ENCODE measurements at regions not wholly inside any gene's neighbourhood (a gene's known extent, or its start where the extent isn't known, plus 50 kb on each side); places are given as distances from the start of the nearest gene placed in this dataset.

DNA sequence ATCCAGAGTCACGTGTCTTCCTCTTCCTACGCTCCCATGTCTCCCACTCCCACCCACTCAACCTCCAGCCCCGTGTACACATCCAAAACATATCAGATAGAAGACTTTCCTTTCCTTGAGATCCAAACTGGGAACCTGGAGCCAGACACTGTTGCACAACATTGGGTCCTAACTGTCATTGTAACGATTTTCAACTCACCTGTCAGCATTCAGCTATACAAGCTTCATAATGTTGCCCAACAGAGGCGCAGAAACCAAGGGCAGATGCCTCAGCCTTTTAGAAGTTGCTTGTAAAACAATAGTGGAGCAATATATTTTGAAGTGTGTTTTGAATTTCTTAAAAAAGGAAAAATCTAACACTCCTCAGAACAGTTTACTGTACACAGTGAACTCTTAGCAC, 84.9 kb upstream of the GLIS3 start:
- DNase-seq (ENCODE audit: low read depth): no peak

DNA sequence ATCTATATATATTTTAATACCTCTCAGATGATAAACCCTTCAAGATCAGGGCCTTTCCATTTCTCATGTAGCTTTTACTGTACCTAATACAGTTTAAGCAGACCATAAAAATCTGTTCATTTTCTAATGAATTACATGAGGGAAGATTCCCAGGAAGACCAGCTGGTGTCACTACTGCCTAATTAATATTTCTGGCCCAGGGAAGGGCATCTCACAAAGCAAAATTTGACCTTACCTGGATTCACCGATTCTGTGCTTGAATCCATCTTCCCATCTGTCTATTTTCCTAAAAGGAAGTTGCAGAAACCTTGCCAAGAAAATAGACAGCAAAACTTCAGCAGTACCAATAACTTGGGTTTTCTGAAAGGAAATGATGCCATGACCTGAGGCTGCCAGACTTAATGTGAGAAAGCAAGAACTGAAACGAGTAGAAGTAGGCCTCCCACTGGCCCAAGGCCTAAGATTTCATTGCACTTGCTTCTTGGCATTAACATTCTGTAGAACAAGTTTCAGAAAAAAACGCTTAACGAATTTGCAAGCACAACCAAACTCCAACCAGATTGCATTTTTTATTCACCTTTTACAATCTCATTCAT, 83.0 kb upstream of the GLIS3 start:
- no peak for DNase-seq (ENCODE audit: low read depth)

DNA sequence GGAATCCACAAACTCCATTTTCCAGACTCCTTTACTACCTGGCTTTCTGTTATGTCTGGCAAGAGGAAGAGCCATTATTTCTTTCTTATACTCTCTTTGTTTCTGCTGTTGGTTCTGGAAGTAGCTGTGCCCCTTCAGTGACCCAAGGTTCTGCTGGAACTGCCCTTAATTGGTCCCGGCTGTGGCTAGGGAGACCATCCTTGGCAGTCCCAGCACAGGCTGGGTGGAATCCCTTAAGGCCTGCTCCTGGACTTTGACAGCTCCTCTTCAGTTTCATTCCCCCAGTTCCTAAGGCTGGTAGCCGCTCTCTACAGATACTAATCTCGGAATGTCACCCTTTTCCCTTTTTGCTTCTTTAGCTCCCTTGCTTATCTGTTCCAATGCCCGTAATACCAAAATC, 81.9 kb upstream of the GLIS3 start:
- DNase-seq (ENCODE audit: low read depth): peak; percentile 6

DNA sequence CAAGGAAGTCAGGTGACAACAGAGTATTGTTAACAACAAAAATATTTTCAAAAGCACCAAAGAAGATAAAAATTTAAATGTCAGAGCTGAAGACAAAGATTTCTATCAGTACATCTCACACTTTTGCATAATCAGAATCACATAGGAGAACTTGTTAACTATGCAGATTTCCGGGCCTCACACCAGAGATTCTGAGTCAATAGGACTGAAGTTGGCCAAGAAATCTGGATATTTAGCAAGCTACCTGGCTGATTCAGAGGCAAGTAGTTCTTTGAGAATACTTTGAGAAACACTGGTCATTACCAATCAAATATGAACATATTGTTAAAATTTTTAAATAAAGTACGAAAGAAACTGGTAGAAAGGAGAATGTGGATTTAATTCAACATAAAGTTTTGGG, 80.5 kb upstream of the GLIS3 start:
- DNase-seq (ENCODE audit: low read depth): no peak

DNA sequence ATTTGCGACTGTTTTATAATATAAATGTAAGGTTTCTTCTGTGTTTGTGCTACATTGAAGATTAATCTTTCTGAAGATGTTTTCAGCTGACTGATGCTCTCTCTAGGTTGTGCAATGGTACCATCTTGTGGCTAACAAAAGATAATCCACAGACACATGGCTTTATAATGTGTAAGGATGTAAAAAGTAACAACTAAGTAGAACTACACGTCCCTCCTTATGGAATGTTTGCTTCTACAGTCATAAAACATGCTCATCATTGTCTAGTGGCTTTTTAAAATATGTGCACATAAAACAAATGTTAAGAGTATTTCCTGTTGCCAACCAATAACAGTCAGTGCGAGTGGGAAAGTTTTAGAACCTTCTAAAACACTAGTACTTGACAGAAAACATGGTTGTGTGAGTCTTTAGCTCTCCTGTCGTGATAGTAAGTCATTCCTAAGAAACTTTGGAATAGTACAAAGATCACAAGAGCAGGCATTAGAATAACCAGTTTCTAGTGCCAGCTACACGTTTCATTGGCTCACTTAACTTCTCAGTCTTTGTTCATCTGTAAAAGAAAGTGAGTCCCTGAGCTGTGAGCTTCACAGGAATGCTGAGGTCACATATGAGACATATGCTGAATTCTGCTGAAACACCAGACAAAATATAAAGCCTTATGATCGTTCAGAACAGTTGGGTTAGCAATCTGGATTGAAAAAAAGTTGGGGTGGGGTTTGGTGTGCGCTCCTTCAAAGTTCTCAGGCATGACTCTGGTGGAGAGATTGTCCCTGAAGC, 75.7 kb upstream of the GLIS3 start:
- DNase-seq (ENCODE audit: low read depth): peak; percentile 52

DNA sequence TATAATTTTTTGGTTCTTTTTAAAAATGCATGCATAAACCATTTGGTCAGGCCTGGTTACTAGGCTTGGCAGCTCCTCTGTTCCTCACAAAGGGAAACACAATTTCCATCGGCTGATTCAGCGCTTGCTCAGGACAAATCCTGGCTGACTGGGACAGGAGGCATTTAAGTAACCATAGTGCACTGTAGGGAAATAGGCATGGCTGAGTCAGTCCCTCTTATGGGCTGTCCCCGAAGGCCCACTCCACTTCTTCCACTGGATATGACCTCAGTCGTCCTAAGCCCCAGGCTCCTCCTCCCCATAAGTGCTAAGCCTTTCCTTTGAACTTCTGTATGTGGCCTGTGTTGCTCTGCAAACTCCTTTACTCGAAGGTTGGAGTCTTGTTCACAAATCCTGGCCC, 71.2 kb upstream of the GLIS3 start:
- peak; percentile 80 for DNase-seq (ENCODE audit: low read depth)

DNA sequence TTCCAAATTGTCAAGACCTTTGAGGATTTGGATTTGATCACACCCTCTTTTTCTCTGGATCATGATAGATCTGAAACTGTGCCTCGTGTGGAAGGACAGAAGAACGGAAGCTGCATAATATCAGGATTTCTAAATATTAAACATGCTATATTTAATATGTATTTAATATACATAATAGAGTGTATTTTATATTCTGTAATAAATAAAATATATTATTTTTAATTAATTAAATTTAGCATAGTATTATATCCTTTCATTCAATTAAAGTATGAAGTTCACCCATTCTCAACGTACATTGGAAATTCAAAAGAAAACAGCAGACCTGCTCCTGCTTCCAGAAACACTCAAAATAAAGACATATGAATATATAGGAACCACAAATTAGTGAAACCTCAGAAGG, 70.6 kb upstream of the GLIS3 start:
- no peak for DNase-seq (ENCODE audit: low read depth)

DNA sequence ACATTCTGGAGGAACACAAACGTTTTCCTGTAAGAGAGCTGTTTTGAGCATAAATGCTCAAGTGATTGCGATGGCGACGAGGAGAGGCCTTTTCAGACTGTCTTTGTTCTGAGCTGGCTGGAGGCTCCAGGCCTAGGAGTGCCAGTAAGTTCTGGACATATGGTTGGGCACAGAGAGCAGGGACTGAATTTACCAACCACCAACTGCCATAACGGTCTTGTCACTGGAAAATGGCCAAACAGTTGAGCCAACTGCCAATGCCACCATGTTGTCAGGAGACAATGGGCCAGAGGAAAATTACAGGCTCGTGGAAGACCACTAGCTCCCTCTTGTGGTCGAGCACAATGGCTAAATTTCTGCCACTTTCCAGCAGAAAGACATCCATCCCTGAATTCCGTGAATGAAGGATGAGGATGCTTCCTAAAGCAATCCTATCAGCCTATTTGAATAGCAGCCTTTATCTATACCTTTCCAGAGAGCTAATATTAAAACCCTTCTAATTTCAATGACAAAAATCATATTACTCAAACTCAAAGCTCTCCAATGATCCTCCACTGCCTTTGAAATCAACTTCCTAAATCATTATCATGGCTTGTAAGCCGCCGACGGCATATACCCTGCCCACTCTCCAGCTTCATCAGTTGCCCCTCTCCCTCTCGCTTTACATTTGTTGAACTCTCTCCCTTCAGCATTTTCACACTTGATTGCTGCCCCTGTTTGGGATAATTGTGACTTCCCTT, 66.9 kb upstream of the GLIS3 start:
- peak; percentile 58 for DNase-seq (ENCODE audit: low read depth)

DNA sequence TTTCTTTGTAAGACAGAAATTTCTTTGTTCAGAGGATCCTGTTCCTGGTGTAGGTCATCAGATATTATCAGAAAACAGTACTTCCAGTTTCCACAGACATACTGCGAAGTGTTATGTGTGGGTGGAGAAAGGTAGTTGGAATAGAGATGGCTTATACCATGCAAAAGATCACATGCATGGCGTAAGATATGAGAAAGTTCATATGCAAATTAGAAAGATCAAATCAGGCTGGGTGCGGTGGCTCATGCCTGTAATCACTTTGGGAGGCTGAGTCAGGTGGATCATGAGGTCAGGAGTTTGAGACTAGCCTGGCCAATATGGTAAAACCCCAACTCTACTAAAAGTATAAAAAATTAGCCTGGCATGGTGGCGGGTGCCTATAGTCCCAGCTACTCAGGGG, 65.2 kb upstream of the GLIS3 start:
- no peak for DNase-seq (ENCODE audit: low read depth)

DNA sequence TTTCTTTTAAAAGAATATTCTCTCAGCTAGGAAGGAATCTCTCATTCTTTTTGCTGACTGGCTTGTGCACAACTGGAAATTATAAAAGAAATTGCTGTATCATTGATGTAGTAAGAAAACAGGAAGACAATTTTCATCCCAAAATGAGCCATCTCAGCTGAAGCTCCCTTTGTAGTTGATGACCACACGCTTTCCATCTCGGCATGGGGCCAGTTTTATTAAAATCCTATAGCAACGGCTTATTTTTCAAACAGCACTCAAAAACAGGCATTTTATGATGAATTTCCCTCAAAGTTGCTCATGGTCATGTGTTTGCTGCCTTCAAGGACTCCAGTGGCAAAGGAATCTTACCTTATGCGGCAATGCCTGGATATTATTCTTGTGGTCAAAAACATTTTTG, 62.4 kb upstream of the GLIS3 start:
- no peak for DNase-seq (ENCODE audit: low read depth)

DNA sequence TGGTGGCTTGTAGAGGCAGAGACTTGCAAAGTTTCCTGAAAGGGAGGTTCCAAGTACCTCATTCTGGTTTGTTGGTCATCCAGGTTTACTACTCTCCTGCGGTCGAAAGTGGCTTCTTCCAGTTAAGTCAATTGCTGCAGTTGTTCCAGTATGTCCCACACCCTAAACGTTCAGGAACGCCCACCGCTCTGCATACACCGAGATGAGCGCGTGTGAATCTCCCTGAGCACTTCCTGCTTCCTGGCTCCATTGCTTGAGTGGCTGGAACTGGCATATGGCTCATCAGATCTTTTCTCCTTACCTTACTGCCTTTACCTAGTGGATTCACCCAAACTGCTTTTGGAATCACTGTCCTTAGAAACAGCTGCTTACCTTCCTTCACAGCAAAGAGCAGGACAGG, 59.1 kb upstream of the GLIS3 start:
- no peak for DNase-seq (ENCODE audit: low read depth)

DNA sequence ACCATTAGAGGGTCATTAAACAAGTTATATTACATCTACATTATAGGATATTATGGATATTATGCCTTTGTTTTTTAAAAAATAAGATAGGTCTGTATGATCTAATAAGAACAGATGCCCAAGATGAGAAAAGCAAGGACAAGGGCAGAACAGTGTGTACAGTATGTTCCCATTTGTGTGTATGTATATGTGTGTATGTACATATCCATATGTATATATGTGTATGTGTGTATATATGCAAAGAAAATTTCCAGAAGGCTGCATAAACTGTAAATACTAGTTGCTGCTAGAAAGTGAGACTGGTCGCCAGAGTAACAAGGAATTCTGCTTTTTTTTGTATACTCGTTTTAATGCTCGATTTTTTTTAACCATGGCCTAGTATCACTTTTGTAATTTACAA, 58.1 kb upstream of the GLIS3 start:
- DNase-seq (ENCODE audit: low read depth): no peak

DNA sequence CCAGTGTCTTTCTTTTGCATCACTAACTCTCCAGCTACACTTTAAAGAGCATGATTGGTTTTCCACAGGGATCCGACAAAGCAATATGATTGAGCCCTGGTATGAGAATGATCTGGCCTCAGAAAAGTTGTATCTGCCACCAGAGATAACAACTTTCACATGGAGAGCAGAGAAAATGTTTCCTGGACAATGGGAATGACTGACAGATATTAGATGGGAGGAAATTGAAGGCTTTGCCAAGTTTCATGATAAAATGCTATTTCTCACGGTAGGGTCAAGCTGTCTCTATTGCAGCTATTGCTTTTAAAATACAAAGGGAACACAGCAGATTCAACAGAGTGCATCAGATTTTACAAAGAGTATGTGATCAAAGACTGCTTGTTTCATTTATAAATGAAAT, 56.4 kb upstream of the GLIS3 start:
- no peak for DNase-seq (ENCODE audit: low read depth)

DNA sequence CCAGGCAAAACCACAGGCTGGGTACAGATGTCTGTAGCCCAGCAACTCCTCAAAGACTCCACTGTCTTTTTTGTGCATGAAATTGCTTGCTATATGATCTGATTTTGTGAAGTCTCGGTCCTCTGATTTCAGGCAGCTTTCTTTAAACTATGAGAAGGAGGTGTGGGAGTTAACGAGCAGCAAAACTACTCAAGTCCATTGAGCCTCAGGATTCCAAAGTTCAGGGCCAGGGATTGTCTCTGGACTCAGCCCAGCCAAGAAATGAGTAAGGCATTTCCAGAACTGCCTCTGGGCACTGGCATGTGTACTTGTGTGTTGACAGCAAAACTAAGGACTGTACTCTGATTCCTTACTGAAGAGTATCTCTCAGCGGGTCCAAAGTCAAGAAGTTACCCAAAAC, 53.4 kb upstream of the GLIS3 start:
- peak; percentile 21 for DNase-seq (ENCODE audit: low read depth)

DNA sequence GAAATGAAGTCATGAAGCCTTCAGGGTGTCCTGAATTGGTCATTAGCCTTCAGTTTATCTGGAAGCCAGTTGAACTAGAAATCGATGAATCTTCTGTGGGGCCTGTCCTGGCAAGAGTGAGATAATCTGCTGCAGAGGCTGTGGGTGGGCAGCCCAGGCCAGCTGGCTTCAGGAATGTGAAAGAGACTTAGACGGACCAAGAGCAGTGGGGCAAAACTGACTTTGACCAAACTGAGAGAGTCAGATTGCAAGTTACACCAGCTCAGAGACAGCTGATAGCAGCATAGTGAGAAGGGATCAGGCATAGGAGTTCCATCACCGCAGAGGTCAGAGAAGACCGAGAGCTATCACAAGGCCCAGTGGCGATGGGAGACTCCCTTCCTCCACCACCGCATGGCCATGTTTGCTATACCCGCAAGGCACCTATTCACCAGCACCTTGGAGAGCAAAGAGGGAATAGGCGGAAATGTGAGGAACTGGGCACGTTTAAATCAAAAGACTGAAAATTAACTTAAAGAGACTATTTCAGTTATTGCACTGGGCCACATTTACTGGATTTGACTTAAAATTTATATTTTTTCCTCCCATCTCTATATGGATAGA, 50.0 kb upstream of the GLIS3 start:
- no peak for DNase-seq (ENCODE audit: low read depth)

Data from fibroblast of gingiva (primary cell).